ENCODE measurements at regions not wholly inside any gene's neighbourhood (a gene's known extent, or its start where the extent isn't known, plus 50 kb on each side); places are given as distances from the start of the nearest gene placed in this dataset.

- no peak for TF ChIP-seq EZH2 (IDR thresholded peaks at IDR 0.05; ENCODE audit: low read depth, unreplicated experiment)
- TF ChIP-seq CTCF (conservative IDR thresholded peaks at IDR 0.05; ENCODE audit: low read depth in 2 of 2) = no peak
- no peak for TF ChIP-seq EZH2phosphoT487 (IDR thresholded peaks at IDR 0.05; ENCODE audit: unreplicated experiment)
- no peak for TF ChIP-seq POLR2AphosphoS5 (IDR thresholded peaks at IDR 0.05; ENCODE audit: low read depth)
- no peak for TF ChIP-seq ZNF331 (CRISPR knock-in tag; IDR thresholded peaks at IDR 0.05; ENCODE audit: low read depth)
- no peak for TF ChIP-seq JUNB (IDR thresholded peaks at IDR 0.05; ENCODE audit: unreplicated experiment)
Observed at GRCh38 chr7:20560325-20561180, 54.9 kb upstream of the ABCB5 start.
